ENCODE measurements at regions not wholly inside any gene's neighbourhood (a gene's known extent, or its start where the extent isn't known, plus 50 kb on each side); places are given as distances from the start of the nearest gene placed in this dataset.

DNA sequence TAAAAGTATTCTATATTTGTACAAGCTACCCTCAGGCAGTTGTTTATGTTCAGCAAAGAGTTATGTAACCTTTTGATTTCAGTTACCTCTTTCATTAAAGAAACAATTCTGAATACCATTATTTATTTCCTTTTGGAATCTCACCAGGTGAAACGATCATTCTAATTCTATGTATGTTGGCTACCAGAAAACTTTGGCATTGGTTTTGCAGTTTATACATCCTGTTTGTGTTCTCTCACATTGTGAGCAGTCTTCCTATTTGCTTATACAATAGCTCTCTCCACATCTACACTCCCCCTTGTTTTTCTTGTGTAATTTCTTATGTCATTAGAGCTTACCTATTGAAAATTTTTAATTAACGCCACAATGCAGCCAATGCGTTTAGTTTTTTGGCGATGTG is 276.0 kb upstream of the MPDZ start:
- no peaks in the 10 kb centered on the region for H3K9me3 ChIP-seq (ENCODE audit: low read depth)
- no peak overlapping the region for H3K4me2 ChIP-seq
- no peak overlapping the region for H3K9ac ChIP-seq
- no peak for DNase-seq (ENCODE audit: low spot score)
- no peak overlapping the region for H2AFZ ChIP-seq (replicated peaks)
- H3K27ac ChIP-seq = no peak overlapping the region
- no peak overlapping the region for H3K27ac Mint-ChIP-seq
- no peak overlapping the region for H3K4me3 ChIP-seq
- H3K36me3 ChIP-seq = no peaks in the 10 kb centered on the region
- peaks cover 7% of the 10 kb centered on the region for H3K9me3 Mint-ChIP-seq
- H3K4me1 Mint-ChIP-seq = no peaks in the 10 kb centered on the region
- no peaks in the 10 kb centered on the region for H3K27me3 ChIP-seq
- no peaks in the 10 kb centered on the region for H3K36me3 Mint-ChIP-seq
- no peaks in the 10 kb centered on the region for H4K20me1 ChIP-seq (ENCODE audit: low read depth)
- H3K27me3 Mint-ChIP-seq (ENCODE audit: insufficient read depth, low read depth) = peaks cover 2% of the 10 kb centered on the region
- no peaks in the 10 kb centered on the region for H3K79me2 ChIP-seq (ENCODE audit: low read depth)
- TF ChIP-seq CTCF (IDR thresholded peaks at IDR 0.05) (no peak), EZH2 (IDR thresholded peaks at IDR 0.05) (no peak), EZH2phosphoT487 (IDR thresholded peaks at IDR 0.05) (no peak)
- H3K4me3 Mint-ChIP-seq = no peak overlapping the region
- H3F3A ChIP-seq (ENCODE audit: low read depth) = no peaks in the 10 kb centered on the region
- no peaks in the 10 kb centered on the region for H3K4me1 ChIP-seq

DNA sequence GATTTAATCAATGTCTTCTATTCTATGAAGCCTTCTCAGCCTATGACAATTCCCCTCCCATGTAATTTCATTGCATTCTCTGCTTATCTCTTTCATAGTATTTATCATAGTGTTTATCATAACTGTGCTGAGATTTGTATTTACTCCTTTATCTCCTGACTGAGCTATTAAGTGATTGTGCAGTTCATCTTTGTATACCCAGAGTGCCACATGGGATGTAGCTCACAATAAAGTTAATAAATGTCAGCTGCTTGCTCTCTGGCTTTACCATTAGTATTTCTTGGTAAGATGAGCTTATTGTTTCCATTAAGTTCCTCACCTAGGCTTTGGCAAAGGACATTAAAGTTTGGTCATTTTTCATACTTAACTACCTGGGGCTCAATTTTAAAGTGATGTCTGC is 275.1 kb upstream of the MPDZ start:
- Histone ChIP-seq H3K36me3 (no peaks in the 10 kb centered on the region), H3K4me1 (no peaks in the 10 kb centered on the region), H4K20me1 (ENCODE audit: low read depth) (no peaks in the 10 kb centered on the region), H3K27ac (no peak overlapping the region), H3K9me3 (ENCODE audit: low read depth) (no peaks in the 10 kb centered on the region), H3K9ac (no peak overlapping the region), H3K27me3 (no peaks in the 10 kb centered on the region), H3K4me2 (no peak overlapping the region), H3K4me3 (no peak overlapping the region), H2AFZ (replicated peaks) (no peak overlapping the region), H3K79me2 (ENCODE audit: low read depth) (no peaks in the 10 kb centered on the region), H3F3A (ENCODE audit: low read depth) (no peaks in the 10 kb centered on the region)
- Mint-ChIP-seq H3K36me3 (peaks cover under 1% of the 10 kb centered on the region), H3K9me3 (peaks cover 11% of the 10 kb centered on the region), H3K4me1 (no peaks in the 10 kb centered on the region), H3K4me3 (no peak overlapping the region), H3K27me3 (ENCODE audit: insufficient read depth, low read depth) (peaks cover 2% of the 10 kb centered on the region), H3K27ac (no peak overlapping the region)
- DNase-seq (ENCODE audit: low spot score) = no peak
- no peak for TF ChIP-seq CTCF (IDR thresholded peaks at IDR 0.05)

DNA sequence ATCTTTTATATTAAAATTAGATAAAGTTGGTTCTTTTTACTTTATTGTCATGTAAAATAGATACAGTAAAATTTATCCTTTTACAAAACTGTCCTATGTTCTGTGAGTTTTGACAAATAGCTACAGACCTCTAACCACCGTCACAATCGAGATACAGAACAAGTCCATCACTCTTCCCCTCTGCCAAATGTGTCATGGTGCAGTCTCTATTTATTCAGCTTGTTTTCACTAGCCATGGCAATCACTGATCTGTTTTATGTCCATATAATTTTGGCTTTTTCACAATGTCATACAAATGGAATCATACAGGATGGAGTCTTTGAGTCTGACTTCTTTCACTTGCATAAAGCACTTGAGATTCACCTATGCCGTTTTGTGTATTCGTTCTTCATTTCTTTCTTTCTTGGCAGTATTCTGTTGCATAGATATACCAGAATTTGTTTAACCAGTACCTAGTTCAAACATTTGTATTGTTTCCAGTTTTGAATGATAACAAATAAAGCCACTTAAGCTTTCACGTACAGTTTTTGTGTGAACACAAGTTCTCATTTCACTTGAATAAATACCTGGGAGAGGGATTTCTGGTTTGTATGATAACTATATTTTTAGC is 273.2 kb upstream of the MPDZ start:
- no peaks in the 10 kb centered on the region for H3K27me3 ChIP-seq
- no peaks in the 10 kb centered on the region for H3K79me2 ChIP-seq (ENCODE audit: low read depth)
- H3K4me3 Mint-ChIP-seq = no peak overlapping the region
- H3K27ac ChIP-seq = no peak overlapping the region
- H3K4me2 ChIP-seq = no peak overlapping the region
- H2AFZ ChIP-seq (replicated peaks) = no peak overlapping the region
- no peaks in the 10 kb centered on the region for H3K4me1 ChIP-seq
- peaks cover 16% of the 10 kb centered on the region for H3K9me3 Mint-ChIP-seq
- DNase-seq (ENCODE audit: low spot score) = no peak
- peaks cover 1% of the 10 kb centered on the region for H3K4me1 Mint-ChIP-seq
- no peaks in the 10 kb centered on the region for H4K20me1 ChIP-seq (ENCODE audit: low read depth)
- H3K36me3 Mint-ChIP-seq = peaks cover 5% of the 10 kb centered on the region
- no peaks in the 10 kb centered on the region for H3K36me3 ChIP-seq
- H3F3A ChIP-seq (ENCODE audit: low read depth) = no peaks in the 10 kb centered on the region
- no peak overlapping the region for H3K27ac Mint-ChIP-seq
- no peak overlapping the region for H3K4me3 ChIP-seq
- H3K9ac ChIP-seq = no peak overlapping the region
- peaks cover 2% of the 10 kb centered on the region for H3K27me3 Mint-ChIP-seq (ENCODE audit: insufficient read depth, low read depth)
- TF ChIP-seq EZH2phosphoT487 (IDR thresholded peaks at IDR 0.05) = no peak
- no peak for TF ChIP-seq CTCF (IDR thresholded peaks at IDR 0.05)
- no peak for TF ChIP-seq EZH2 (IDR thresholded peaks at IDR 0.05)
- H3K9me3 ChIP-seq (ENCODE audit: low read depth) = no peaks in the 10 kb centered on the region
